ENCODE measurements at regions not wholly inside any gene's neighbourhood (a gene's known extent, or its start where the extent isn't known, plus 50 kb on each side); places are given as distances from the start of the nearest gene placed in this dataset.

DNA sequence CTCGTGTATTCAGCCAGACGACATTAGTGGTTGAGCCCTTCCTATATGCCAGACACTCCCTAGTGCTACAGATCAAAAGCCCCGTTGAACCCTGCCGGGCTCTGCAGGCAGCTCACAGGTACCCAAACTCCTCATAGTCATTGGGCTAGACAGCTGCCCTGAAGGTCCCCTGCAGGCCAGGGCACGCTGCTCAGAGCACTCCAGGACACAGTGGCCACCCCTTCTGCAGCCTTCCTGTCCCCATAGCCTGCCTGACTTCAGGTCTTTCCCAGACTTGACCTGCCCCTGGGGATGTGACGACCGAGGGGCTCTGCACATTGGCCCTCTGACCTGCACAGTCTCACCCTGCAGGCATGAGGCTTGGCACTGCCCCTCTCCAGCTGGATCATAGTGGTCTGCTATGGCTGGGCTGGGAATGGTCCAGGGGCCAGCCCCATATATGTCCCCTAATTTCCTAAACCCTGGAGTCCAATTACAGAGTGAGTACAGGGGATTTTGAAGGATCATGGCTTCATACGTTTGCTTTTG, 64.2 kb upstream of the UBAC2 start:
- Histone ChIP-seq H3K18ac (ENCODE audit: insufficient read length, low read depth, low read length) (no peak overlapping the region), H3K4me1 (ENCODE audit: insufficient read depth, low read length) (no peaks in the 10 kb centered on the region; the same call in 1 of the 2 replicates), H2BK5ac (ENCODE audit: insufficient read length, low read length) (no peak overlapping the region), H3K14ac (ENCODE audit: insufficient read depth, low read length) (no peak overlapping the region), H3K9ac (ENCODE audit: extremely low read depth, insufficient read length, low read length) (no peak overlapping the region), H3K23me2 (ENCODE audit: insufficient read length, low read depth, low read length, poor library complexity, severe bottlenecking) (no peaks in the 10 kb centered on the region), H4K20me1 (ENCODE audit: control insufficient read depth, insufficient read depth, insufficient read length) (no peaks in the 10 kb centered on the region), H3K56ac (ENCODE audit: insufficient read length, low read depth, low read length) (no peak overlapping the region), H2BK20ac (ENCODE audit: low read depth, low read length, poor library complexity, severe bottlenecking) (no peak overlapping the region), H3K23ac (ENCODE audit: insufficient read length, low read depth, low read length) (no peak overlapping the region), H3K27ac (ENCODE audit: insufficient read length, low read depth, low read length) (no peak overlapping the region), H4K8ac (replicated peaks; ENCODE audit: insufficient read length, low read depth, low read length) (no peak overlapping the region), H2AFZ (ENCODE audit: low read length) (no peak overlapping the region), H3K4me2 (ENCODE audit: insufficient read depth, insufficient read length, low read length) (no peak overlapping the region), H3K4ac (ENCODE audit: low read depth, low read length) (no peak overlapping the region), H2BK12ac (ENCODE audit: insufficient read length, low read depth, low read length) (no peak overlapping the region), H2BK15ac (ENCODE audit: low read depth, low read length) (no peak overlapping the region), H3K79me1 (ENCODE audit: insufficient read depth, low read depth, low read length, poor library complexity, severe bottlenecking) (no peaks in the 10 kb centered on the region), H2AK5ac (ENCODE audit: insufficient read length, low read length) (no peak overlapping the region), H3K9me3 (ENCODE audit: control insufficient read depth, low read depth, low read length) (no peaks in the 10 kb centered on the region), H3K79me2 (ENCODE audit: insufficient read depth, low read length) (no peaks in the 10 kb centered on the region), H3K27me3 (ENCODE audit: insufficient read depth, low read length) (no peaks in the 10 kb centered on the region), H2BK120ac (ENCODE audit: low read depth, low read length, poor library complexity, severe bottlenecking) (no peak overlapping the region), H3T11ph (ENCODE audit: low read length) (no peak overlapping the region), H4K5ac (ENCODE audit: insufficient read length, low read depth, low read length) (no peak overlapping the region), H4K91ac (ENCODE audit: insufficient read length, low read depth, low read length) (no peak overlapping the region)
- TF ChIP-seq, protein P1, sequence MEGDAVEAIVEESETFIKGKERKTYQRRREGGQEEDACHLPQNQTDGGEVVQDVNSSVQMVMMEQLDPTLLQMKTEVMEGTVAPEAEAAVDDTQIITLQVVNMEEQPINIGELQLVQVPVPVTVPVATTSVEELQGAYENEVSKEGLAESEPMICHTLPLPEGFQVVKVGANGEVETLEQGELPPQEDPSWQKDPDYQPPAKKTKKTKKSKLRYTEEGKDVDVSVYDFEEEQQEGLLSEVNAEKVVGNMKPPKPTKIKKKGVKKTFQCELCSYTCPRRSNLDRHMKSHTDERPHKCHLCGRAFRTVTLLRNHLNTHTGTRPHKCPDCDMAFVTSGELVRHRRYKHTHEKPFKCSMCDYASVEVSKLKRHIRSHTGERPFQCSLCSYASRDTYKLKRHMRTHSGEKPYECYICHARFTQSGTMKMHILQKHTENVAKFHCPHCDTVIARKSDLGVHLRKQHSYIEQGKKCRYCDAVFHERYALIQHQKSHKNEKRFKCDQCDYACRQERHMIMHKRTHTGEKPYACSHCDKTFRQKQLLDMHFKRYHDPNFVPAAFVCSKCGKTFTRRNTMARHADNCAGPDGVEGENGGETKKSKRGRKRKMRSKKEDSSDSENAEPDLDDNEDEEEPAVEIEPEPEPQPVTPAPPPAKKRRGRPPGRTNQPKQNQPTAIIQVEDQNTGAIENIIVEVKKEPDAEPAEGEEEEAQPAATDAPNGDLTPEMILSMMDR (conservative IDR thresholded peaks at IDR 0.05) = no peak
- Mint-ChIP-seq H3K4me1 (peaks cover 13 to 14% of the 10 kb centered on the region in 2 experiments), H3K4me3 (no peak overlapping the region), H3K27ac (no peak overlapping the region), H3K9me3 (peaks cover 13 to 20% of the 10 kb centered on the region in 2 experiments), H3K36me3 (ENCODE audit: insufficient read depth in 1 of 3, low read depth in 3 of 3) (peaks cover 8 to 14% (median 14%) of the 10 kb centered on the region in 3 experiments), H3K27me3 (ENCODE audit: low read depth) (no peaks in the 10 kb centered on the region; the same call in 1 of the 2 replicates)
- WGBS (ENCODE audit: extremely low coverage, insufficient read length, low lambda C conversion rate) = no CpG with 5 or more reads among the region's 8 CpGs
- DNase-seq = no peak
